ENCODE measurements at regions not wholly inside any gene's neighbourhood (a gene's known extent, or its start where the extent isn't known, plus 50 kb on each side); places are given as distances from the start of the nearest gene placed in this dataset.

DNA sequence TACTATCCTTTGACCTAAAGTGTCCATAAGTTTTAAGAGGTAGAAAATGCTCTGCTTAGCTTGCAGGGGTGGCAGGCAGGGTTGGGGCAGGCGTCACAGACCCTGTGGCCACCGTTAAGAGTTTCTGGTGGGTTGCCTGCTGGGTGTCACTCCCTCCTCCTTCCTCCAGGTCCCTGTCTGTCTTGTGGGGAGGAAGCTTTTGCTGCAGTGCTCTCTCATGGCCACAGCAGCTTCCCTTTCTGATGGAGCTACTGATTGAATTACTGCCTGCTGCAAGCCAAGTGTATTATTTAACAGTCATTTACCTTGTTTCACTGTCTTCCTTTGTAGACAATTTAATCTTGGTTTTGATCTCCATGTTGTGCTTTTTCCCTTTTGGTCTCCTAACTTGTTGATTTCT, 384.6 kb downstream of the IDS start:
- no peak for TF ChIP-seq CREB1 (IDR thresholded peaks at IDR 0.05; ENCODE audit: low read depth)
- TF ChIP-seq TEAD4 (IDR thresholded peaks at IDR 0.05), result no peak
- TF ChIP-seq EGR1 (IDR thresholded peaks at IDR 0.05), result no peak
- TF ChIP-seq, protein P1, sequence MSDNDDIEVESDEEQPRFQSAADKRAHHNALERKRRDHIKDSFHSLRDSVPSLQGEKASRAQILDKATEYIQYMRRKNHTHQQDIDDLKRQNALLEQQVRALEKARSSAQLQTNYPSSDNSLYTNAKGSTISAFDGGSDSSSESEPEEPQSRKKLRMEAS (IDR thresholded peaks at IDR 0.05), result no peak
- TF ChIP-seq EP300 (IDR thresholded peaks at IDR 0.05; ENCODE audit: borderline replicate concordance), result no peak
- TF ChIP-seq, protein P2, sequence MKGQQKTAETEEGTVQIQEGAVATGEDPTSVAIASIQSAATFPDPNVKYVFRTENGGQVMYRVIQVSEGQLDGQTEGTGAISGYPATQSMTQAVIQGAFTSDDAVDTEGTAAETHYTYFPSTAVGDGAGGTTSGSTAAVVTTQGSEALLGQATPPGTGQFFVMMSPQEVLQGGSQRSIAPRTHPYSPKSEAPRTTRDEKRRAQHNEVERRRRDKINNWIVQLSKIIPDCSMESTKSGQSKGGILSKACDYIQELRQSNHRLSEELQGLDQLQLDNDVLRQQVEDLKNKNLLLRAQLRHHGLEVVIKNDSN (IDR thresholded peaks at IDR 0.05), result no peak
- no peak for TF ChIP-seq RAD21 (IDR thresholded peaks at IDR 0.05; ENCODE audit: low read depth)
- TF ChIP-seq, protein P3, sequence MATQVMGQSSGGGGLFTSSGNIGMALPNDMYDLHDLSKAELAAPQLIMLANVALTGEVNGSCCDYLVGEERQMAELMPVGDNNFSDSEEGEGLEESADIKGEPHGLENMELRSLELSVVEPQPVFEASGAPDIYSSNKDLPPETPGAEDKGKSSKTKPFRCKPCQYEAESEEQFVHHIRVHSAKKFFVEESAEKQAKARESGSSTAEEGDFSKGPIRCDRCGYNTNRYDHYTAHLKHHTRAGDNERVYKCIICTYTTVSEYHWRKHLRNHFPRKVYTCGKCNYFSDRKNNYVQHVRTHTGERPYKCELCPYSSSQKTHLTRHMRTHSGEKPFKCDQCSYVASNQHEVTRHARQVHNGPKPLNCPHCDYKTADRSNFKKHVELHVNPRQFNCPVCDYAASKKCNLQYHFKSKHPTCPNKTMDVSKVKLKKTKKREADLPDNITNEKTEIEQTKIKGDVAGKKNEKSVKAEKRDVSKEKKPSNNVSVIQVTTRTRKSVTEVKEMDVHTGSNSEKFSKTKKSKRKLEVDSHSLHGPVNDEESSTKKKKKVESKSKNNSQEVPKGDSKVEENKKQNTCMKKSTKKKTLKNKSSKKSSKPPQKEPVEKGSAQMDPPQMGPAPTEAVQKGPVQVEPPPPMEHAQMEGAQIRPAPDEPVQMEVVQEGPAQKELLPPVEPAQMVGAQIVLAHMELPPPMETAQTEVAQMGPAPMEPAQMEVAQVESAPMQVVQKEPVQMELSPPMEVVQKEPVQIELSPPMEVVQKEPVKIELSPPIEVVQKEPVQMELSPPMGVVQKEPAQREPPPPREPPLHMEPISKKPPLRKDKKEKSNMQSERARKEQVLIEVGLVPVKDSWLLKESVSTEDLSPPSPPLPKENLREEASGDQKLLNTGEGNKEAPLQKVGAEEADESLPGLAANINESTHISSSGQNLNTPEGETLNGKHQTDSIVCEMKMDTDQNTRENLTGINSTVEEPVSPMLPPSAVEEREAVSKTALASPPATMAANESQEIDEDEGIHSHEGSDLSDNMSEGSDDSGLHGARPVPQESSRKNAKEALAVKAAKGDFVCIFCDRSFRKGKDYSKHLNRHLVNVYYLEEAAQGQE (IDR thresholded peaks at IDR 0.05; ENCODE audit: low read depth), result no peak
- TF ChIP-seq YY1 (IDR thresholded peaks at IDR 0.05; ENCODE audit: low read depth), result no peak
- TF ChIP-seq NFIC (IDR thresholded peaks at IDR 0.05), result no peak
- no peak for TF ChIP-seq FOXM1 (IDR thresholded peaks at IDR 0.05; ENCODE audit: borderline replicate concordance, low read depth)
- TF ChIP-seq TCF12 (IDR thresholded peaks at IDR 0.05; ENCODE audit: low read depth), result no peak
- no peak for TF ChIP-seq ZBTB7A (IDR thresholded peaks at IDR 0.05; ENCODE audit: low read depth)
- TF ChIP-seq TAF1 (IDR thresholded peaks at IDR 0.05; ENCODE audit: low read depth), result no peak

DNA sequence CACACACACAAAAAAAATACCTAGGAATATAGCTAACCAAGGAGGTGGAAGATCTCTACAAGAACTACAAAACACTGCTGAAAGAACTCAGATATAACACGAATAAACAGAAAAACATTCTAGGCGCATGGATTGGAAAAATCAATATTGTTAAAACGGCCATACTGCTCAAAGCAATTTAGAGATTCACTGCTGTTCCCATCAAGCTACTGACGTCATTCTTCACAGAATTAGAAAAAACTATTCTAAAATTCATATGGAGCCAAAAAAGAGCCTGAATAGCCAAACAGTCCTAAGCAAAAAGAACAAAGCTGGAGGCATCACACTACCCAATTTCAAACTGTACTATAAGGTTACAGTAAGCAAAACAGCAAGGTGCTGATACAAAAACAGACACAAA, 390.2 kb downstream of the IDS start:
- TF ChIP-seq EGR1 (IDR thresholded peaks at IDR 0.05) (no peak), TCF12 (IDR thresholded peaks at IDR 0.05; ENCODE audit: low read depth) (no peak), NFIC (IDR thresholded peaks at IDR 0.05) (no peak), CREB1 (IDR thresholded peaks at IDR 0.05; ENCODE audit: low read depth) (no peak), ZBTB7A (IDR thresholded peaks at IDR 0.05; ENCODE audit: low read depth) (no peak), TAF1 (IDR thresholded peaks at IDR 0.05; ENCODE audit: low read depth) (no peak), CEBPB (IDR thresholded peaks at IDR 0.05) (no peak), TEAD4 (IDR thresholded peaks at IDR 0.05) (no peak), EP300 (IDR thresholded peaks at IDR 0.05; ENCODE audit: borderline replicate concordance) (no peak)
- TF ChIP-seq, protein P3 (IDR thresholded peaks at IDR 0.05; ENCODE audit: low read depth), result no peak

DNA sequence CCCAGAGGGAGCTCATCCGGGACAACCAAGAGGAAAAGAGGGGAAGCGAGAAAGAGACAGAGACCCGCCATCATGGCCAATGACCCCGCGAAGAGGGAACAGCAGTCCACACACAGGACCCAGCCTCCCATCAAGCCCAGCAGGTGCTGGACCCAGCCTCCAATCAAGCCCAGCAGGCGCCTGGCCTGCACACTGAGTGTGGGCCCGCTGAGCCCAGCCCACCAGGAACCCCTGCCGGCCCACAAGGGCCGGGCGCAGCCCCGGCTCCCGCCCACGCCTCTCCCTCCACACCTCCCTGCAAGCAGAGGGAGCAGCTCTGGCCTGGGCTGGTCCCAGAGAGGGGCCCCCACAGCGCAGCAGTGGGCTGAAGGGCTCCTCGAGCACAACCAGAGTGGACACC, 391.1 kb downstream of the IDS start:
- TF ChIP-seq FOXM1 (IDR thresholded peaks at IDR 0.05; ENCODE audit: borderline replicate concordance, low read depth), result no peak
- TF ChIP-seq NFIC (IDR thresholded peaks at IDR 0.05), result no peak
- TF ChIP-seq, protein P1 (IDR thresholded peaks at IDR 0.05), result no peak
- TF ChIP-seq CEBPB (IDR thresholded peaks at IDR 0.05), result no peak
- no peak for TF ChIP-seq CREB1 (IDR thresholded peaks at IDR 0.05; ENCODE audit: low read depth)
- TF ChIP-seq TEAD4 (IDR thresholded peaks at IDR 0.05), result no peak

DNA sequence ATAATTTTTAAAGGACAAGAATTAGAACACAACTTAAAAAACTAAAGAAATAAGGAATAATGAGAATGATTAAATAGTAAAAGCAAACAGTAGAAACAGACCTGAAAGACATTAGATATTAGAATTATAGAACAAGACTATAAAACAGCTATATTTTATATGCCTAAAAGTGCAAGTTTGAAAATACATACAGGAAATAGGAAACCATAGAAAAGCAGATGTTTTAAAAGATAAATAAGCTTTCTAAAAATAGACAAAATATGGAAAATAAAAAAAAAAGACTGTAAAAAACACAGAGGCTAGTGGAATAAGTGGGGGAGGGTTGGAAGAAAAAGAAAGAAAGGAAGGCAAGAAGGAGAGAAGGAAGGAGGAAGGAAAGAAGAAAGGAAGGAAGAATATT, 407.3 kb downstream of the IDS start:
- TF ChIP-seq TCF12 (IDR thresholded peaks at IDR 0.05; ENCODE audit: low read depth) (no peak), NFIC (IDR thresholded peaks at IDR 0.05) (no peak), RAD21 (IDR thresholded peaks at IDR 0.05; ENCODE audit: low read depth) (no peak), FOXM1 (IDR thresholded peaks at IDR 0.05; ENCODE audit: borderline replicate concordance, low read depth) (no peak), ZBTB7A (IDR thresholded peaks at IDR 0.05; ENCODE audit: low read depth) (no peak), CEBPB (IDR thresholded peaks at IDR 0.05) (no peak), TAF1 (IDR thresholded peaks at IDR 0.05; ENCODE audit: low read depth) (no peak), CREB1 (IDR thresholded peaks at IDR 0.05; ENCODE audit: low read depth) (no peak), TEAD4 (IDR thresholded peaks at IDR 0.05) (no peak)
- TF ChIP-seq, protein P3 (IDR thresholded peaks at IDR 0.05; ENCODE audit: low read depth), result no peak
- TF ChIP-seq, protein P1 (IDR thresholded peaks at IDR 0.05), result no peak

DNA sequence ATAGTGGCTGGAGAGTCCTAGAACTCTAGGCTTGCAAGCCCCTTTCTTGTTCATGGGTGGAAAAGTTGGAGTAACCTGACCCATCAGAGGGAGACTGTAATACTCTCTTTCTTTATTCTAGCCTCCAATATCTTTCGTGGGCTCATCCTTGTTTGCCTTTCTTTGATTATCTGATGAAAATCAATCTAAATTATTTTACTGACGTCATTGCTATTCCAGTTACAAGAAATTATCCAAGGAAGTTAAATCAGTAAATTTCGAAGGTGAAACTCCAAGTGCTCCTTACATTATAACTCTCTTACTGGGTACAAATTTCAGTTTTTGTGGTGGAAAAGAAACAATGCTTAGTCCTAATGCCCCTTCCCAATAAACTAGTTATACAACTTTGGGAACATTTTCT, 412.9 kb downstream of the IDS start:
- no peak for TF ChIP-seq RAD21 (IDR thresholded peaks at IDR 0.05; ENCODE audit: low read depth)
- TF ChIP-seq, protein P3 (IDR thresholded peaks at IDR 0.05; ENCODE audit: low read depth), result no peak
- TF ChIP-seq ZBTB7A (IDR thresholded peaks at IDR 0.05; ENCODE audit: low read depth), result no peak
- TF ChIP-seq EP300 (IDR thresholded peaks at IDR 0.05; ENCODE audit: borderline replicate concordance), result no peak
- no peak for TF ChIP-seq CEBPB (IDR thresholded peaks at IDR 0.05)
- TF ChIP-seq TAF1 (IDR thresholded peaks at IDR 0.05; ENCODE audit: low read depth), result no peak
- TF ChIP-seq, protein P2 (IDR thresholded peaks at IDR 0.05), result no peak
- TF ChIP-seq TEAD4 (IDR thresholded peaks at IDR 0.05), result no peak
- TF ChIP-seq, protein P1 (IDR thresholded peaks at IDR 0.05), result no peak
- TF ChIP-seq YY1 (IDR thresholded peaks at IDR 0.05; ENCODE audit: low read depth), result no peak

Data from Ishikawa (cell line).